ENCODE measurements at regions not wholly inside any gene's neighbourhood (a gene's known extent, or its start where the extent isn't known, plus 50 kb on each side); places are given as distances from the start of the nearest gene placed in this dataset.

GRCh38 chr10:33506838-33507661 lies 172.6 kb upstream of the NRP1 start:
- TF ChIP-seq CTCF (IDR thresholded peaks at IDR 0.05; ENCODE audit: low read depth, low read length, poor library complexity, severe bottlenecking) (no peak), EZH2phosphoT487 (IDR thresholded peaks at IDR 0.05; ENCODE audit: borderline replicate concordance, low read length) (no peak)
